Colonic mucosa (tissue), 4 donors: ENCODE measurements at regions not wholly inside any gene's neighbourhood (a gene's known extent, or its start where the extent isn't known, plus 50 kb on each side); places are given as distances from the start of the nearest gene placed in this dataset.

Source experiments
- DNase-seq: peaks from one replicate; pipeline ENCODE4 v3.0.0-alpha.2; 2020
- H3K27ac ChIP-seq: fragments of 200-600 bp; one replicate; pipeline ENCODE4 v1.8.0; 2021
- H3K27me3 ChIP-seq: fragments of 200-600 bp; one replicate; pipeline ENCODE4 v1.8.0; 2021
- H3K36me3 ChIP-seq: fragments of 200-600 bp; one replicate; pipeline ENCODE4 v1.8.0; 2021
- H3K4me1 ChIP-seq: fragments of 200-600 bp; one replicate; pipeline ENCODE4 v1.8.0; 2021; ENCODE audit warnings: mild to moderate bottlenecking
- H3K4me3 ChIP-seq: fragments of 200-600 bp; one replicate; pipeline ENCODE4 v1.8.0; 2021
- H3K9ac ChIP-seq, 2 donors: one replicate each; pipeline ENCODE4 v1.7.0; 2013; ENCODE audit warnings: control low read depth in 2 of 2, low read depth in 2 of 2, low read length in 2 of 2
- H3K9me3 ChIP-seq: fragments of 200-600 bp; one replicate; pipeline ENCODE4 v1.8.0; 2021
- CTCF ChIP-seq: fragments of 200-600 bp; IDR thresholded peaks from one replicate; pipeline ENCODE4 v1.8.0; 2022; ENCODE audit warnings: antibody characterized with exemption, mild to moderate bottlenecking
- intact Hi-C: fragments of 100-400 bp; cut with DNase I; formaldehyde crosslinking; loops from one replicate; pipeline ENCODE4 v1.14.1; 2022
- donor health status: healthy.
- donor health status: DM: no; HTN: no; CAD: no.
- donor health status: DM: no; HTN: no; CAD: no.

DNA sequence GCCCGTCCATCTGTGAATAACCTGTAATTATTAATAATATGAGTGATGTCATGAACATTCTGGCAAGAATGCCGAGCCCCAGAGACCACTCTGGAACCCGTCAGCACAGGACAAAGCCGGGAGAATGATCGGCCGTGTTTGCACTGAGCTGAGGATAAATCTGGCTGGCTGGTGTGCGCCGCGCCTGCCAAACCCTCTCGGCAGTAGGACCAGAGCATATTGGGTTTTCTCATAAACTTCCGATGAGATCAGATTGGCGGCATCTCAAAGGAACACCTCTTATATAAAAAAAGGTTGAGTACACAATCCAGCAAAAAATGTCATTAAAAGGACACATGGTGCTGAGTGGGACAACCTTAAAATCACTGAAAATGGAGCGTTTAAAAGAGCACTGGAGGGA is 296.0 kb upstream of the MKI67 start:
- Histone ChIP-seq H3K27me3 (no peaks in the 10 kb centered on the region), H3K9me3 (no peaks in the 10 kb centered on the region), H3K27ac (no peak overlapping the region), H3K4me1 (no peaks in the 10 kb centered on the region), H3K36me3 (no peaks in the 10 kb centered on the region), H3K9ac (no peak overlapping the region), H3K4me3 (no peak overlapping the region)
- no peak for DNase-seq
- intact Hi-C loops: no loop called here
- TF ChIP-seq CTCF: no peak

DNA sequence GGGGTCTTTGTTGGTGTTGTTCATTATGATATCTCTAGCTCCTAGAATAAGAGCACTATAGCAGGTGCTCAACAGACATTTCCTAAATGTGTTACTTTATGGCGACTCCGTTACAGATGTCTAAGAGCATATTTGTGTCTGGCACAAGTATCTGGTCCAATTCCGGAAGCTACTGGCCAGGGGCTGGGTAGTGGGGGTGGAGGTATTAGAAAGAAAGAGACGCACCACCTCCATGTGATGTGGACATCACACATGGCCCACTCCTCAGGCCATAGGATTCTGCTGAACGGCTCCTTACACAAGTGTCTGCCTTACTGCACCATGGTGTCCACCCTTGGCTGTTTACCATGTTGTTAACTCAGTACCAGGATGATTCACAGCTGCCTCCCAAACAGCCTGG is 296.8 kb upstream of the MKI67 start:
- Histone ChIP-seq H3K27ac (no peak overlapping the region), H3K4me3 (no peak overlapping the region), H3K36me3 (no peaks in the 10 kb centered on the region), H3K27me3 (no peaks in the 10 kb centered on the region), H3K4me1 (no peaks in the 10 kb centered on the region), H3K9ac (no peak overlapping the region), H3K9me3 (no peaks in the 10 kb centered on the region)
- no peak for TF ChIP-seq CTCF
- intact Hi-C loops: no loop called here
- DNase-seq: no peak

DNA sequence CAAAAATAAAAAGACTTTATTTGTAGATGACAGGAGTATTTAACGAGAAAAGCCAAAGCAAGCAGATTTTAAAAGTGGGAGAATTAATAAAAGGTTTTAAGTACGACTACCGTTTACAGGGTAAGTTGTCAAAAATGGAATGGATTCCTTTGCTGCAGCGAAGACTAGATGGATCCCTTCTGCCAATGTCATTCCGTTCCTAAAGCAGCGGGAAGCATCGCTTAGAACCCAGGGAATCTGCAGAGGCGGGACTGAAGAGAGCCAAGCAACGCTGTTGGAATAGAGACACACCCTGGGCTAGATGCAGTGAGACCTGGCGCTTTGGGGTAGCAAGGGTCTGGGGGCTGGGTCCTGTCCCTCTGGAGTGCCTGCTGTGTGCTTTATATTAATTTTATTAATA is 303.1 kb upstream of the MKI67 start:
- DNase-seq: no peak
- no peaks in the 10 kb centered on the region for H3K36me3 ChIP-seq

DNA sequence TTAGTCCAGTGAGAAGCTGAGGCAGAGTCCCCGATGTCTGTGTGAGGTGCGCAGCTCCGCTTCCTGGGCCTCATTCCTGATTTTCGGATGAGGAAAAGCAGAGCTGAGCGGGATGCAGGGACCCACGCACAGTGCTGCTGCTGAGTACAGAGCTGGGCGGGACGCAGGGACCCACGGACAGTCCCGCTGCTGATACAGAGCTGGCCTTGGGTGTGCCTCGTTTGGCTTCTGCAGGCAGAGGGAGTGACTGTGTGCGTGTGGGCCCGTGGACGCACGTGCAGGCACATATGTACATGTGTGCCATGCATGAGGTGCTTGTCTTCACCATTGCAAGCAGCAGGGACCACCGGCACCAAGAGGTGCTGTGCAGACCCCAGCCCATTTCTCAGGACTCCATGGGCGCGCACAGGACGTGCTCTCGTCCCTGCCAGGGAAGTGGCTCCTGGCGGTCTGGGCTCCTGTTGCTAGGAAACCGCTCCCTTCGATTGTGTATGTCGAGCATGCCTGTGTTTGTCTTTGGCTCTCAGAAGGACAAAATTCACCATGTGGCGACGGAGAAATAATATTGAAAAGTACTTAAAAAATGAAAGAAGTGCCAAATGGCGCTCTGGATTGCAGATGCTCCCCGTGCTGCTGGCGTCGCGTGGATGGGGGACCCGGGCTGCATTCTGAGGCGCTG is 303.8 kb upstream of the MKI67 start:
- no peak overlapping the region for H3K9ac ChIP-seq
- H3K27me3 ChIP-seq: no peaks in the 10 kb centered on the region
- no peak overlapping the region for H3K27ac ChIP-seq
- no peak overlapping the region for H3K4me3 ChIP-seq
- TF ChIP-seq CTCF: no peak
- DNase-seq: no peak
- intact Hi-C loops: no loop called here
- no peaks in the 10 kb centered on the region for H3K4me1 ChIP-seq
- no peaks in the 10 kb centered on the region for H3K9me3 ChIP-seq
- H3K36me3 ChIP-seq: no peaks in the 10 kb centered on the region

More for the DNA sequence above, 303.1 kb upstream of the MKI67 start:
- Histone ChIP-seq H3K4me3 (no peak overlapping the region), H3K9ac (no peak overlapping the region), H3K9me3 (no peaks in the 10 kb centered on the region), H3K4me1 (no peaks in the 10 kb centered on the region), H3K27ac (no peak overlapping the region), H3K27me3 (no peaks in the 10 kb centered on the region)
- intact Hi-C loops: no loop called here
- no peak for TF ChIP-seq CTCF

DNA sequence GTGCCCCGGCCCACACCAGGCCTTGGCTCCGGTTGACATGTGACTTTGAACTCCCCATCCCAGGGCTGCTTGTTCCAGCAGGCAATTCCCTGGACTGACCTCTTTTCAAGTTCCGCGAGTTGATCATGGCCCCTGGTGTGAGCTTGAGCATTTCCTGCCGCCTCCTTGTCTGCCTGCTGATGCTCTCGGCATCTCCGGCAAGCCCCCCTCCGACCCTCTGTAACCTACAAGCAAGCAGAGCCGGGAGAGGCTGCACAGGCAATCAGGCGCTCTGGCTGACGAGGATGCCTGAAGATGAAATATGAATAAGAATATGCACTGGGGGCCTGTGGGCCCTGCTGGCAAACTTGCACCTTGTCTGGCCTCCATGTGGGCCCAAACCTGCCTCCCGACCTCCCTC is 304.9 kb upstream of the MKI67 start:
- Histone ChIP-seq H3K36me3 (no peaks in the 10 kb centered on the region), H3K4me3 (no peak overlapping the region), H3K4me1 (no peaks in the 10 kb centered on the region), H3K9me3 (no peaks in the 10 kb centered on the region), H3K9ac (no peak overlapping the region), H3K27ac (no peak overlapping the region), H3K27me3 (no peaks in the 10 kb centered on the region)
- intact Hi-C loops: no loop called here
- TF ChIP-seq CTCF: no peak
- DNase-seq: no peak
